Prostate gland (tissue), 2 donors: ENCODE measurements at regions not wholly inside any gene's neighbourhood (a gene's known extent, or its start where the extent isn't known, plus 50 kb on each side); places are given as distances from the start of the nearest gene placed in this dataset.

Experiments
- CTCF ChIP-seq, 4 experiments: fragments of 200-600 bp in 2 of 4; fragments of 450-650 bp in 2 of 4; sonication (generic) in 2 of 4; IDR thresholded peaks; 1 replicate in 3 of 4; 2 replicates in 1 of 4; pipeline ENCODE4 v1.5.1; 2016 to 2019; ENCODE audit warnings: antibody characterized with exemption in 4 of 4, mild to moderate bottlenecking in 2 of 4, moderate library complexity in 2 of 4
- POLR2A ChIP-seq: fragments of 450-650 bp; IDR thresholded peaks from one replicate; pipeline ENCODE4 v1.6.1; 2016; ENCODE audit warnings: antibody characterized with exemption, mild to moderate bottlenecking
- POLR2AphosphoS5 ChIP-seq: sonication (generic); formaldehyde crosslinking; IDR thresholded peaks from one replicate; pipeline ENCODE4 v1.6.1; 2017; ENCODE audit warnings: antibody characterized with exemption

DNA sequence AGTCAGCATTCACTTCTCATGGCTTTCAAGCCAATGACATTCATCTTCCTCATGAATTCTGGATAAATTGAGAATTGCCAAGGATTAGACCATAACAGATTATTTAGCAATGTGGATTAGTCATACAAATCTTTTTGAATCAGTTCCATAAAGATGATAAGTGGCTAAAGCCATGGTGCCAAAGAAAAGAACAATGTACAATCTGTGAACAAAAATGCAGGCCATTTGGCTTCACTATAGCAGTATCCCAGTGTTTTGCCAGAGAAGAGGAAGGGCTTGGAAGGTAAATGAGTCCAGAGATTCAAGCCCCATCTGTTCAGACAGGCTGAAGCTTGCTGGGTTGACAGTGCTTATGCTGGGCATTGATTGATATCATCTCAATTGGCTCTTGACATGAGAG lies 376.4 kb upstream of the LRRC7 start:
- TF ChIP-seq CTCF (IDR thresholded peaks at IDR 0.05) (no peak), POLR2AphosphoS5 (no peak), POLR2A (no peak)
